Epidermal melanocyte (primary cell): ENCODE measurements at regions not wholly inside any gene's neighbourhood (a gene's known extent, or its start where the extent isn't known, plus 50 kb on each side); places are given as distances from the start of the nearest gene placed in this dataset.

Source experiments
- DNase-seq: peaks from one replicate; pipeline ENCODE4 v3.0.0; 2011; ENCODE audit warnings: low spot score; ENCODE audit not compliant: insufficient read length

DNA sequence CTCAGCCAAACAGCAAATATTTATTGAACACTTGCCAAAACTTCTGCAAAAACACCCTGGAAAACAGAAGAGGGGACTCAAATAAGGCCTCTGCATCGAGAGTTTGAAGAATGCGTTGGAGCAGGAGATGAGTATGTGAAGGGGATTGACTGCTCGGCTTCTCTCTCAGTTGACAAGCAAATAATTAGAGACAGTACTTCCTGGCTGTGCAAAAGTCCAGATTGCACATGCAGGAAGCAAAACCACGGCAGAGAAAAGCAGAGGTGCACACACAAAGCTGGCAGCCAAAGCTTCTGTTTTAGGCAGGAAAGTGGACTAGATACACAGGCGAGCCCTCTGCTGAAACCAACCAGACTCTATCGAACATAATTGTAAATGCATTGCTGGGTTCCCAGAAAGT is 343.6 kb upstream of the MGMT start:
- no peak for DNase-seq

DNA sequence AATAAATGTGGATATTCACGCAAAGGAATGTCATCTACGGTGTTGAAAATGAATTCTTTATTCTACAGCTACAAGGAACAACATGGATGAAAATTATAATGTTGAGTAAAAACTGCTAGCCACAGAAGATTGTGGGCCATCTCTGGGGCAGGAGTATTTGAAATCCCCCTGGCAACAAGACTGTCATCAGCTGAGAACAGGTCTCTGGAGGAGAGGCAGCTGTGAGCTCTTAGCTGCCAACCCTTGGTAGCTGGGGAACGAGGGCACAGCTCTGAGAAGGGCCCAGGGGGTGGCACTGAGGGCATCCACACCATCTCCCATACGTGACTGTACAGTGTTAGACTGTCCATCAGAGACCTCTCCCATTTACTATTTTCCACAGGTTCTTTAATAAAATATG is 340.1 kb upstream of the MGMT start:
- DNase-seq: no peak

DNA sequence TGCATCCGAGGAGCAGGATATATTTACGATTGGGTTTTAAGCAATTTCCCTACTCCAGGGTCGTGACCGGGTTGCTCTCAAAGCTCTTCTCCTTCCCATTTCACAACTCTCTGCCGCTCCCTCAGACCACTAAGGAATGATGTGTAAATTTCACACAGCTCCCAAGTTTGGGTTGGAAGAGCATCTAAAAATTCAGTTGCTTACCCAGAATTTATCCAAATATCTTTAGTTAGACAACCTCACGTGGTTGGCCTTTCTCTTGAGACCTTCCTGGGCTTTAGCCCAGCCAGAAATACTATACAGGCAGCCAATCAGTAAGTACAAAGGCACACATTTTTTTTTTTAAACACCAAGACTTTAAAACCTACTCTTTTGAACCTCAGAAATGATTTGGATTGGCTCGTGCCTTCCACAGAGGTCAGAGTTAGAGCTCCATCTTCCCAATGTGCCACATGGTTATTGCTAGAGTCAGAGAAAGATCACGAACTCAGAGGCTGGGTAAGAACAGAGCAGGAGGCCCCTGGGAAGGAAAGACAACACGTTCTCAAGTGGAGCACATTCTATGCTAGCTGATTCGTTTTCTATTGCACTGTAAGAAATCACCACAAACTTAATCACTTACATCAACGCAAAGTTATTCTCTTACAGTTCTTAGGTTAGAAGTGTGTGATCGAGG is 335.4 kb upstream of the MGMT start:
- no peak for DNase-seq

DNA sequence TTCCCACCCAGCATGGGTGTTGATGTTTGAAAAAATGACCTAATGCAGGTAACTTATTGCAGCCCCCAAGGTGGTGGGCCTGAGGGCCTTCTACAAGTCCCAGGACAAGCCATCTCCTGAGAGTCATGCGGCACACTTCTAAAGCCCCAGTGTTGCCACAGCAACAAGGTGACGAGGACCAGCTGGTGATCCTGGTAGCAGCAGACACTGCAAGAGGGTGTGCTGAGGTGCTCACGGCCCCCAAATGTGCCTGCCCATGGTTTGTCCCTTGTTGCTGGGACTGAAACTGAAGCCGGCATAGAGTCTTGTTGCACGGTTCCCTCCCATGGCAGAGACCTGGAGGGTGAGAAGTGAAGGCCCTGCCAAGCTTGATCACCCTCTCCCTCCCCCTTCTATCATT is 333.2 kb upstream of the MGMT start:
- DNase-seq: no peak

DNA sequence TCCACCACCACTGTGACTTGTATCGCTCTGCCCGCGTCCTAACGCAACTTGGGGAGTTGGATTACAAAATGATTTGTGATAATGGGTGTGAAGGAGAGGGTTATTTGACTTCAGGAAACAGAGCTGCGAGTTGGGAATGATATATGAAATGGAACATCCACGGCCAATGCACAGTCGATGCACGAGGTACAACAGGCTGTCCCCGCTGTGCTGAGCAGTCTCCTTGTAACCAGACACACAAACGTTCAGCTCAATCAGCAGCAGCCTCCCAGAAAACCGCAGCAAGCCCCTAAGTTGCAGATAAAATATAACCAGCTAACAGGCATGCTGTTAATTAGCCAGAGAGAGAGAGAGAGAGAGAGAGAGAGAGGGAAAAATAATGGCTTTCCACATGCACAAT is 332.7 kb upstream of the MGMT start:
- DNase-seq: no peak

DNA sequence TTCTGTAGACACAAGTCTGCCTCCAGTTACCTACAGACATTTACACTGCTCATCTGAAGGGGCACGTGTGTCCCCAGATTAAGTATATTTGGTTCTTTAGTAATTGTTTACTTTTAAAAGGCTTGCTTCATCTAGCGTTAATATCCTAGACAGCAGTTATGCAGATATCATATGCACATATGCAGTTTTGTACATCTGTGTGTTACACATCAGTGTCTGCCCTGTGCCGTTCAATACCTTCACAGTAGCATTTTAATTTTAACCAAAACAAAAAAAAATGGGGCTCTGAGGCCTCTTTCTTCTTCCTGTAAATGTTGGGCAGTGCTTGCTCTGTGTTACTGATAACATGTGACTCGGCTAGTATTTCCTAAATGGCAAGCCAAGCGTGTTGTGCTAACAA is 331.4 kb upstream of the MGMT start:
- no peak for DNase-seq

DNA sequence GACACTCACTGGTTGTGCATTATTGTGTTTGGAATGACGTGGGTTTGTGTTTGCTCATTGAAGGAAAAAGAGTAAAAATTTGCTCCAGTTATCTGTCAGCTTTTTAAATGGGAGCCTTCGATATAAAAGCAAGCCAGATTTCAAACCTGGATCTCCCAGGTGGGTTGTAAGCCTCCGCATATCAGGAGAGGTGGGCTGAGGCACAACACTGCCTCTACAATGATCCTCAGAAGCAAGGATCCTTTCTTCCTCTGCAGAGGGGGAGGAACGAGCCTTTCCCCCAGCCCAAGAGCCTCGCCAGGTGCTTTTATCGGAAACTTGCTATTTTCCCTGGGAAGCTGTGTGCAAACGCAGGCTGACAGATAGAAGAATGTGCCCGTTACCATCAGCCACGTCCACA is 331.0 kb upstream of the MGMT start:
- no peak for DNase-seq

DNA sequence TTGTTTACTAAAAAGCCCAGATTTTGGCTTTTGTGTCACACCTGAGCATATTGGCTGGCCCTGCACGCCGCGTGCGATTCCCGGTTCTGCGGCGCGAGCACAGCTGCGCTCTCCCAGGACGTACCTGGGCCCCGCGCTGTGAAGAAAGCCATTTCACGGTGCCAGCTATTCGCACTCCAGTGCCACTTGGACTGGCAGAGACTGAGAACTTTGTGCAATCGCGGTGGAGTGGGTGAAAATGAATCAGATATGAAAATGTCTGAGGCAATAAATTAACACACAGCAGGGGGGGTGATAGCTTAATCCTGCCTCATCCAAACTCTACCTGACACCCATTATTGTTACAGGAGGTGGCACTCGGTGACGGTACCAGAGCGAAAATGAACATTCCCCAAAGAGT is 330.1 kb upstream of the MGMT start:
- DNase-seq: no peak

DNA sequence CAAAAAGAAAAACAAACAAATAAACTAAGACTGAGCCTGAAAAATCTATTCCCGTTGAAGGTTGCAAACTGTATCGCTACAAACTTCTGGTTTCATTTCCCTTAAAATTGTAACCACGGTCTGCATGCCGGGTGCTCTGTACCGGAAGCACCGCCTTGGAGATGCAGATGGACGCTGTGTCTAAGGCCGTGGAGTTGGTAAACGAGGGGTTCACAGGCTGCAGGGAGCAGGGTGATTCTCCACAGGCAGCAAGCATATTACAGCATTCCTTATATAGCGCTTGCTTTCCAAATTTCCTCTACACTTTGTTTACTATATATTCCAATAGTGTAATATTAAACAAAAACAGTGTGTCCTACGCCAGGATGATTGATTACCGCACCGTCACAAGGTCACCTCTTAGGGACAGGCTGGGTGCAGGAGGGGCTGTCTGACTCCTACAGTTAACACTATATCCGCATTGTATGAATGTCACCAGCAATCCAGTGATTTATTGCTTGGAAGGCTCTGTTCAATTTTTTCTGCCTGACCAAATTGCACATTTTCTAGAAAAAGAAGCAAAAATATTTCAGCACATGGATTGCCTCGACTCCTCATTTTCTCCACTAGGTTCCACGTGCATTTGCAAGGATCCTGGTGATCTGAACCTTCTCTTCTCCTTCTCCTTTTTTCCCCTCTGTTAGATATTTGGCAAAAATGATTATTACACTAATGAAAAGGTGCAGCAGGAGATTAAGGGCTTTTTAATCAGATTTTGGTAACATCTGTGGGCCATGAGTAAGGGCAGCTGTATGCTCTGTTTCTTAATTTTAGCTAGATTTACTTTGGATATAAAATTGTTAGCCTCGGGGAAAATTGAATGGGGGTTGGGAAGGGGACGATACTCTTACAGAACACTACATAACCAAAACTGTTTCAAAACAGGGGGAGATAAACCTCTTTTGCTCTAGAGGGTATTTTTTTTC is 325.8 kb upstream of the MGMT start:
- no peak for DNase-seq

DNA sequence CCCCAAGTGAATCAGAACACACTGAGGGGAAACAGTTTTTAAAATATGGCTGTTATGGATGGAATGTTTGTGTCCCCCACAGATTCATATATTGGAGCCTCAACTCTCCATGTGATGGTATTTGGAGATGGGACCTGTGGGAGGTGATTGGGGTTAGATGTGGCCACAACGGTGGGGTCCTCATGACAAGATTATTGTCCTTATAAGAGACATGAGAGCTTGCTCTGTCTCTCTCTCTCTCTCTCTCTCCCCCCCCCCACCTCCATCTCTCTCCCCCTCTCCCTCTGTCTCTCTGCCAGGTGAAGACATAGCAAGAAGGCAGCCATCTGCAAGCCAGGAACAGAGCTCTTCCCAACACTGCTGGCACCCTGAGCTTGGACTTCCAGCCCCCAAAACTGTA is 315.8 kb upstream of the MGMT start:
- DNase-seq: no peak

DNA sequence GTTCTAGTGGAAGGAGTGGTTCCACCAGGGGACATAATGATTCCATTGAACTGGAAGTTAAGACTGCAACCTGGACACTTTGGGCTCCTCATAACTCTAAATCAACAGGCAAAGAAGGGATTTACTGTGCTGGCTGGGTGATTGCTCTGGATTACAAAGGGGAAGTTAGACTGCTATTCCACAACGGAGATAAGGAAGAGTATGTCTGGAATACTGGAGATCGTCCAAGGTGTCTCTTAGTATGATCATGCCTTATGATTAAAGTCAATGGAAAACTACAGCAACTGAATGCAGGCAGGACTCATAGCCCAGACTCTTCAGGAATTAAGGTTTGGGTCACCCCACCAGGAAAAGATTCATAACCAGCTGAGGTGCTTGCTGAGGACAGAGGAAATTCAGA is 310.6 kb upstream of the MGMT start:
- DNase-seq: no peak

DNA sequence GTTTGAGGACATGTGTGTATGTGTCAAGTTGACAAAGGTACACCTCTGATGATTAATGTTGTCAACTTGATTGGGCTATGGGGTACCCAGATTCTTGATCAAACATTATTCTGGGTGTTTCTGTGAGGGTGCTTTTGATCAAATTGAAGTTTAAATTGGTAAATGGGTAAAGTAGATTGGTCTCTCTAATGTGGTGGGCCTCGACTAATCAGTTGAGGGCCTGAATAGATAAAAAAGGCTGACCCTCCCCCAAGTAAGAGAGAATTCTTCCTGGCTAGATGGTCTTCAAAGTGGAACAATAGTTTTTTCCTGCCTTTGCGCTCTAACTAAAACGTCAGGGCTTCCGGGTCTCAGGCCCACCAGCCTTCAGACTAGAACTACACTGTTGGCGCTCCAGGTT is 309.9 kb upstream of the MGMT start:
- no peak for DNase-seq

DNA sequence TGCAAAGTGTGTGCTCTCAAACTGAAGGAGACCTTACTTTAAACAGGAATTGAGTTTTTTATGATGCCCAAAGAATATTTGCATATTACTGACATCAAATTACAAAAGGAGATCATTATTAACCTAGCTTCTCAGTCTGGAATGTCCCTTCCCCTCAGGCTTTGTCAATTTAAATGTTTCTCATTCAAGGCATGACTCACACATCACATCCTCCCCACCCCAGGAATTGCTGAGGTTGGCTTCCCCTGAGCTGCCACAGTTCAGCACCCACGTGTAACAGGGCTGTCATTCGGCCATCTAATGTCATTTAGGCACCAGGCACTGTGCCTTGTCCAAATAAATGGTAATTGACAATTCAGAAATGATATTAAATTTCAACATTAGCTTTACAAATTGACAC is 305.9 kb upstream of the MGMT start:
- no peak for DNase-seq

DNA sequence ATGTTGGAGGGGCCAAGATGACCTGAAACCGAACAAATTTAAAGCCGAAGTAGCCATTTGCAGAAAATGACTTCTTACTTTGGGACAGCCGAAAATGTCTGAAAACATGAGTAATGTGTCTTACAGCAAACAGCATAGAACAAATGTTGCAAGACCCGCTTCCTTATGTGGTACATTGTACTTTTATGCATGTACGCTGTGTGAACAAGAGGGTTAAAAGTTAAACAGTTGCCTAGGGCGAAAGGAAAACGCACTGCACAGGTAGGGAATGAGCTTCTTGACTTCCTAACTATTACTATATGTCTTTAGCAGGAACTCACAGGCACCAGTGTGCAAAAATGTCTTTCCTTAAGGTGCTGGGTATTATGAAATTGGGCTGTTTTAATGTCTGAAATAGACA is 303.5 kb upstream of the MGMT start:
- no peak for DNase-seq

DNA sequence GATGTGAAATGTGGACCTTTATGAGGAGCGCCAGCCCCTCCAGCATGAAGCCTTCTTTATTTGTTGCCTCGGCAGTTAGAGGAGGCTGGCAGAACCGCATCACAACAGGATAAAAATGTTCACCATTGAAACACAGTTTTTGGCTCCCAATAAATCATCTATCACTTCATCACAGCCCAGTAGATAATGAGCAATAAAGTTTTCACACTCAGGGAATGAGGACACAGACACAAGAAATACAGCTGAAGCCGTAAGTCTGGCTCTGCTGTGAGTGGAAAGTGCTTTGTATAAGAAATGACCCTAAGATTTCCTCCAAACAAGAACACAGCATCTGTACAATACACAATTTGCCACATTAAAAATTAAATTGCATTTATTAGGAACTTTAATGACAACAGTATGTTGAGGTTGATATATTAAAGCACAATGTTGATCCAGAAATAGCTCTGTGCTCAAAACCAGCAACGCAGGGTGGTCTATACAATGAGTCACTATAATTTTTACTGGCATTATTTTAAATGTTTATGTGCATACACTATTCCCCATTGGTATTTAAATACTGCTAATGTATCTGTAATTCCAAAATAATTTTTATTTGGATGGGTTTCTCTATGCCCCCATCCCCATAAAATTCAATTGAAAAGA is 301.8 kb upstream of the MGMT start:
- no peak for DNase-seq

DNA sequence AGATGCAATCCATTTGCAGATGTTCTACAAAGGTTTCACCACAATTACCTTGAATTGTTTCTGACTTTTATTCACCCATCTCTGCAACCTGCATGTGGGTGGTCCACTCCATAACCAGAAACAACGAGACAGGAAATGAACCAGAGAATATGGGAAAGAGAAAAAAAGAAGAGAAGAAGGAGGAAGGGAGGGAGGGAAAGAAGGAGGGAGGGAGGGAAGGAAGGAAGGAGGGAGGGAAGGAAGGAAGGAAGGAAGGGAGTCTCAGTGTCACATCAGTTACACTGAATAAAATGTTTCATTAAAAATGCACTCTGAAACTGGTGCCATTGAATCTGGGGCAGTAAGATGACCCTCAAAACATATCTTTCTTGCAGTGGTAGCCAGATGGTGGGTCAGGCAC is 301.3 kb upstream of the MGMT start:
- no peak for DNase-seq

DNA sequence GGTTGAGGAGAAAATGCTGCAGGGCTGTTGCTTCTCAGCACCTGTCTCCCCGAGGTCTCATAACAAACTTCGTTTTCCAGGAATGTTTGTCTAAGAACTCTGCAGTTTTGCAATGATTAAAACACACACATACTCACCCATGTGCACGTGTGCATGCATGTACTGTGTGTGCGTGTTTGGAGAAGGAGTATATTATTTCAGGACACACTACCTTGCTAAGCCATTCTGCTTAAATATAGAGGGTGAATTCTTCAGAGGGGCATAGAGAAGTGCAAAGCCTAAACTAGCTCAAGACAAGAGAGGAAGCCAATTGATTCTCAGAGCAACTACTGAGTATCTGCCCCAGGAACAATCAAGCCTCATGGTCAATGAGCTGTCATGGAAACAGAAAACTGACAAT is 298.4 kb upstream of the MGMT start:
- no peak for DNase-seq

DNA sequence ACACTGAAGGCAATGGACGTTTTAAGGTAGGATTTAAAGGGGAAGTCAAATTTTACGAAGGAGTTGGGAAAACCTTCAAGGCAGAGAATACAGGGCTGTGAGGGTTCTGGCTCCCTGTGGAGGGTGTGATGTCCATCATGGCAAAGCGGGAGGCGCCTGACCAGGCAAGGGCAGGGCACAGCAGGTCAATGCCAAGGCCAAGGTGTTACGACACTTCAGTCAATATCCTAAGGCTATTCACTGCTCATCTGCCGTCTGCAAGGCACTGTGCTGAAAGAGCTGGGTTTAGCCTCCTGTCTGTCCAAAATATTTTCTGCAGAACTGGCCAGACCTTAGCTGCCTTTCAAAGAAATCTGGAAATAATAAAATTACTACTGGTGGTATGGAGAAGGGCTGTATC is 297.9 kb upstream of the MGMT start:
- DNase-seq: no peak

DNA sequence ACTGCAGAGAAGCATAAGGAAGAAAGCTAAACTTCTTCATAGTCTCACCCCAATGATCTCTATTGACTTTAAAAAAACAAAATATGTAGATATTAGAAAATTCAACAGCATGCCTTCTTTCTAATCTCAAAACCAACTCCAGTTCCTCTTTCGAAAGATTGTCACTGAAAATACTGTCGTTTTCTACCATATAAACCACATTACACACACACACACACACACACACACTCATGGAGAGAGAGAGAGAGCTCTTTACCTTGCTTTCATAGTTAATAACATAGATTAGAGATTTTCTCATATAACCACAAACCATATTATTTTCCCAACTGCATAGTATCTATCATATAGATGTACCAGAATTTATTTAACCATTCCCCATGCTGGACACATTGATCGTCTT is 296.2 kb upstream of the MGMT start:
- no peak for DNase-seq

DNA sequence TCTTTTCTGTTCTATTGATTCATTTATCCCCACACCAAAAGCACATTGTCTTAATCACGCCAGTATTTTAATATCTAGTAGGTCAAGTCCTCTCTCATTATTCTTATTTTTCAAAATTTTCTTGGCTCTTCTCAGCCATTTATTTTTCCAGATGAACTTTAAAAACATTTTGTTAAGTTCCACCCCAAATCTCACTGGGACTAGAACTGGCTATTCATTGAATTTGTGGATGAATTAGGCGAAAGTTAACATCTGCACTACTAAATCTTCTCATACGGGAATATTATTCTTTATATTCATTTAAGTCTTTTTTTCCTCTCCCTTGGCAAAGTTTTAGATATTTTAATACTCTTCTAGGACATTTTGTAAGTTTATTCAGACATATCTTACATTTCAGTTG is 295.2 kb upstream of the MGMT start:
- DNase-seq: no peak

DNA sequence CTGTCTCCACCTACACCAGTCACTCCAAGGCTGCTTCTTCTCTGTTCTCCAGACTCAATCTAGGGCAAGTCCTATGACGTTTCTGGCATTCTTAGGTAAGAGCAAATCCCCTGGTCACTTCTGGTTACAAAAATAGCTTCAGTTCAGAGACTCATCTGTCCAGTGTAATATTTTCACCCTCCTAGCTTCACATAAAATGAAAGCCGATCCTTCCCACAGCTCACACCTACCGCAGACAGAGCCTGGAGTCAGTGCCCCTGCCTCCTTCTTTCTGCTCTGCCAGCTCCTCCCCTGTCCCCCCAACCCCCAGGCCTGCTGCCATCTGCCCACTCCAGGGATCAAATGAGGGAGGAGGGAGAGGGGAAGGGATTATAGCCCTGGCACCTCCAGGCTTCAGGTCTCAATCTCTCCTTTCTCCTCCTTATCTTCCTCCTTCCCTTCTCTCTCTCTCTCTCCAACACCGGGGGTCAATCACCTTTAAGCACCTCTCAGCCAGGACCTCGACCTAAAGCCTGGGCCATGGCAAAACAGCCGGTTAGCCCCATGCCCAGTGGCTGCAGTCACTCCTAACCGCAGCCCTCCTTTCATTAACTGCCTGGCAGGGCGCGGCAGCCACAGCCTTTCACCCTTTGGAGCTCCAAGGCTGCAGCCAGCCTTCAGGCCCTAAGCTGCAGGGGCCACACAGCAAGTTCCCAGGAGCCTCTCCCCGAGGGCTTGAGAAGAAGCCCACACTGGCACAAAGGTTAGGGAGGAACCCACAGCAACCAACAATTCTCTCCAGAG is 292.6 kb upstream of the MGMT start:
- no peak for DNase-seq
